G401 (cell line): ENCODE measurements at regions not wholly inside any gene's neighbourhood (a gene's known extent, or its start where the extent isn't known, plus 50 kb on each side); places are given as distances from the start of the nearest gene placed in this dataset.

ENCODE experiments used
- DNase-seq: peaks from one replicate; pipeline ENCODE4 v3.0.0-alpha.2; 2015; ENCODE audit warnings: low spot score
- in situ Hi-C: cut with HindIII; loops from 2 replicates; pipeline ENCODE4 v1.10.0; 2016; ENCODE audit warnings: low sequenced_read_pairs, mixed read lengths

- in situ Hi-C loops: no loop called here
- no peak for DNase-seq
These were observed 52.4 kb upstream of the WDR26 start for GRCh38 chr1:224486801-224487583.

DNA sequence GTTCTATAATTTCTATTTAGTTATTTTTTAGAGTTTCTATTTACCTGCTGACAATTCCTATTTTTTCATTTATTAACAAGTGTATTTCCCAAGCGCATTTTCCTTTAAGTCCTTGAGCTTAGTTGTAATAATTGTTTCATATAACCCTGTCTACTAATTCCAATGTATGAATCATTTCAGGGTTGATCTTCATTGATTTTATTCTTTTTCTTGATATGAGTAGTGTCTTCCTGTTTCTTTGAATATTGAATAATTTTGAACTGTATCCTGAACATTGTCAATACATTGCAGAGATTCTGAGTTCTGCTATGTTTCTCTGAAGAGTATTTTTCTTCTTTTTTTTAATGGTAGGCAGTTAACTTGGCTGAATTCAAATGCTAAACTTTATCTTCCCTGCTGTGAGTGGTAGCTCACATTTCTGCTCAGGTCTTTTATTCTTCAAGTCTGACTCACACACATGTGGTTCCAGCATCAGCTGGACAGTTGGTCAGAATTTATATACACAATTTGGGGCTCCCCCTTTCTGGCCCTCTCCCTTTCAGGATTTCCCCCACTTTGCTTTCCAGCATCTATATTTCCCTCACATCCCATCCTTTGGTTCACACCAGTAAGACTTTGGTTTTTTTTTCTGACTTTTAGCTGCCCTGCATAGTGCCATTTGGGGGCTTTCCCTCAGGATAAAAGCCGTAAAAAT, 54.4 kb upstream of the WDR26 start:
- DNase-seq: no peak
- in situ Hi-C loops: no loop called here

GRCh38 chr1:224489534-224490365, 55.2 kb upstream of the WDR26 start:
- no peak for DNase-seq
- in situ Hi-C loops: no loop called here

DNA sequence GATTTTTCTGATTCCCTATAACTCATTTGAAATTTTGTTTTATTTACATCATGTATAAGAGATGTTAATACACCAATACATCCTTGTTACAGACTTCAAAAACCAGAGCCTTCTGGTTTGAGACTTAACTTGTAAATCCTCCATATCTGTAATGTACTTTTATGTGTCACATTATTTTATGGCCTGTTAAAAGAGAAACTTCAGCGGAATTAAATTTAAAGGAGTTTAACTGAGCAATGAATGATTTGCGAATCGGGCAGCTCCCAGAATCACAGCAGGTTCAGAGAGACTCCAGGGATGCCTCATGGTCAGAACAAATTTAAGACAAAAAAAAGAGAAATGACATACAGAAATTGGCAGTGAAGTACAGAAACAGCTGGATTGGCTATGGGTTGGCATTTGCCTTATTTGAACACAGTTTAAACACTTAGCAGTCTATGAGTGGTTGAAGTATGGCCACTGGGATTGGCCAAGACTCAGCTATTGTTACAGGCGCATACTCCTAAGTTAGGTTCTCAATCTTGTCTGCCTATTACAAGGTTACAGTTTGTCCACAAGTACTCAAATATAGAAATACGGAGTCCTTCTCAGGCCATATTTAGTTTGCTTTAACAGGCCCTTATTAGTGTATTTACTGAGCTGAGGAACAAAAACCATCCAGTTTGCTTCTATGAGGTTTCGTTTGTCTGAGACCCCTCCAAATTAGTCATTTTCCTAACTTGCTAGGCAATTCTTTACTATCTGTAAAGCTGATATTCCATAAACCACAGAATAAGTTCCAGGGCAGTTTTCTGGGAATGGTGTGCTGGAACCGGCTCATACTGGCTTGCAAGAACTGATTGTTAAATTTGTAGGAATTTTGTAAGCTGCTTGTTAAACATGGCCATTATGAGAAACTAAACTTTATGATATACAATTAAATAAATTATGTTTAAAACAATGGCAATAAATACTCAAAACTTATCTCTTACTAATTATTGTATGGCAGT, 56.2 kb upstream of the WDR26 start:
- in situ Hi-C loops: no loop called here

DNA sequence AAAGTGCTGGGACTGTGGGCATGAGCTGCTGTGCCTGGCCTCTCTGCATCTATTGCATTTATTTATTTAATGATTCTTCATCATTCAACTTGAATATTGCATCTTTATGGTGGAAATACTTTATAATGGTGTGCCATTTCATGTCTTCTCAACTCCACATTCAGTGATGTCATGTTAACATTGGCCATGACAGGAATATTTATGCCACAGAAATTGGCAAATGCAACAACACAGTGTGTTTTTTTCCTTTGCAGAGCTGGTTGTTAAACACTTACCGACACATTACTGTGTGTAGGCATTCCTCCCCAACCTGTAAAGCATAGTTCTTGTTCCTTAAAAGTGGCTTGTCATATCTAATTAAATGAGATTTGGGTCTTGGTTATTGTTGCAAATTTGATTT, 57.4 kb upstream of the WDR26 start:
- DNase-seq: no peak
- in situ Hi-C loops: no loop called here

More for the DNA sequence above, 56.2 kb upstream of the WDR26 start:
- no peak for DNase-seq

- in situ Hi-C loops: no loop called here
- DNase-seq: no peak
These were observed 58.0 kb upstream of the WDR26 start for GRCh38 chr1:224492632-224493031.

GRCh38 chr1:224493269-224493668, 58.7 kb upstream of the WDR26 start:
- in situ Hi-C loops: no loop called here
- no peak for DNase-seq

- in situ Hi-C loops: no loop called here
These were observed 59.7 kb upstream of the WDR26 start for GRCh38 chr1:224494343-224494742.

GRCh38 chr1:224495866-224496265, 61.3 kb upstream of the WDR26 start:
- DNase-seq: no peak
- in situ Hi-C loops: no loop called here

More at GRCh38 chr1:224494343-224494742, 59.7 kb upstream of the WDR26 start:
- DNase-seq: no peak

- in situ Hi-C loops: no loop called here
These were observed 62.2 kb upstream of the WDR26 start for GRCh38 chr1:224496826-224497225.

DNA sequence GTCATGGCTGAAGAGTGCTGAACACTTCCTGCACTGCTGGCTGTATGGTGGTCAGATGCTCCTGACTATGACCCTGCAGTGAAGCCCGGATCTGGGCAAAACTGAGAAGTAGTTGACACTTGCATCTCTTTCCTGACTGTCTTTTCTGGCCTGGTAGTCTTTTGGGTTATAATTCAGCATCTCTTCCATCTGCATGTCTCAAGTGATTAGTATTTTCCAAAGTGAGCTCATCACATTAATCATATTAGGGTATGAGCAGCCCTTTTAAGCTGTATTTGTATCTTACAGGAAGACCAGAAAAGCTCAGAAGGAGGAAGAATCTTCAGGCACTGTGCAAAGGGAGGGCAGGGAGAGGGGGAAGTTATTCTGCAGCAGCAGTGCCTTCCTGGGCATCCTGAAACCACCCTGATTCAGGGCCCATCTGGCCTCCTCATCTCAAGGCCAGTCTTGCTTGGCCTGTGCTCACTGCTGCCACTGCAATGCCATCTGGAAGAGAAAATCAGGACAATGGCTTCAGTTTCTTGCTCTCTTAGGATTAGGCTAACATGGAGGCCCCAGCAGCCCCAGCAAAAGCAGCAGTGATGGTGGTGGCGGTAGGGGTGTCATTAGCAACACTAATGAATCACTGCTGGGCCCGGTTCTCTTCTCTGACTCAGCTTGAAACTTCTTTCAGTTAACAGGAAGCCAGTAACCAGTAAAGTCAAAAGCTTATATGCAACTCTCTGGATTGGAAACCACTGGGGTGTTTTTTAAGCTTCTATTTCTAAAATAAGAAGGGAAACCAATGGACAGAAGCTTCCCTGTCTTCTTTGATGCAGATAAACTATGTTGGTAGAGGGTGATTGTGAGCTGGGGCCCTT, 63.3 kb upstream of the WDR26 start:
- in situ Hi-C loops: no loop called here

More at GRCh38 chr1:224496826-224497225, 62.2 kb upstream of the WDR26 start:
- DNase-seq: no peak

GRCh38 chr1:224498574-224499170, 64.1 kb upstream of the WDR26 start:
- in situ Hi-C loops: no loop called here
- DNase-seq: no peak

More for the DNA sequence above, 63.3 kb upstream of the WDR26 start:
- peak; percentile 24 for DNase-seq

DNA sequence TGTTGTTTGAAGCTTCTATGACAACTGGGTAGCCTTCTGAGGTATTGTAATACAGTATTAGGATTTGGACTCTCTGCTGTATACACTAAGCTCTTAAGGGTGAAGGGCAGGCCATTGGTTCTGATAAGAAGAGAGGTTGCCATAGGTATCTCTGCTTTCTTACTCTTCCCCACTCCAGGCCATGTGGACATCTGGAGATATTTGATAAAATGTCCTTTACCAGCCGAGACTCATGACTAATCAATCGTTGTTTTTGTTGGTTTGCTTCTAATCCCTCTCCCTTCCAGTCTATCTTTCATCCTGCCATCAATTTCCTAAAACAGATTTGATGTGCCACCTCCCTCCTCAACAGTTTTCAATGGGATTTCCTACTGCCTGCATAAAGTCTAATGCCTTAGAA, 64.6 kb upstream of the WDR26 start:
- in situ Hi-C loops: no loop called here
- no peak for DNase-seq

DNA sequence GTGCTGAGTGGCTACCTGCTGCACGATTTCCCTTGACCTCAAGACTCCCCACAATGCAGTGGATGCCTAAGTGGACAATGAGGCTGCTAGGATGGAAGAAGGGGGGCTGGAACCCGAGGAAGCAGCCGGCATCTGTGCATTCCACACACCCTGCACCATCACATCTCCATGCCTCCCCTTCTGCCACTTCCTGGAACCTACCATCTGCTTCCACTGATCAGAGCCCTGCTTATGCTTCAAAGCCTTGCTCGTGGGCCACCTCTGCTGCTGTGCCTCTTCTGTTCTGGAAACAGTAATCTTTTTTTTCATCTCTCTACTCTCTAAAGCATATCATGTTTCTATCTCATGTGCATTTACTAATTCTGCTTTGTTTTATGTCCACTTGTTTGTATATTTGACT, 66.2 kb upstream of the WDR26 start:
- no peak for DNase-seq
- in situ Hi-C loops: loop anchor here (25.0 kb wide), 1 partner anchor 112 kb away; the partner anchor contains the start of gene CNIH3

DNA sequence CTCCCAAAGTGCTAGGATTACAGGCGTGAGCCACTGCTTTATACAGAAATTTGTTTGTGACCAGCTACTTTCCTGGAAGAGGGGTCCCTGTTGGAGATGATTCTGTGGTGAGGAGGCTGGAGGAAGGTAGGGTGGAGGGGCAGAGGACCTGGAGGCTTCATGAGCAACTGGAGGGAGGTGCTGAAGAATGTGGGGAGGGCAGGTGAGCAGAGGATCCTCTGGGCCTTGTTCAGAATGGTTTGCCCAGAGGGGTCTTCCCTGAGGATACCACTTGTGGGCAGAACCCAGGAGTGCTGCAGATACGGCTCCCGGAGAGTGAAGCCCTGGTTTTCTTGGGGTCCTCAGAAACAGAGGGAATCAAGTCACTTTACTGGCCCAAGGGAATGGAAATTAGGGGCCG, 67.2 kb upstream of the WDR26 start:
- in situ Hi-C loops: loop anchor here (25.0 kb wide), 1 partner anchor 110 kb away; the partner anchor contains the start of gene CNIH3

DNA sequence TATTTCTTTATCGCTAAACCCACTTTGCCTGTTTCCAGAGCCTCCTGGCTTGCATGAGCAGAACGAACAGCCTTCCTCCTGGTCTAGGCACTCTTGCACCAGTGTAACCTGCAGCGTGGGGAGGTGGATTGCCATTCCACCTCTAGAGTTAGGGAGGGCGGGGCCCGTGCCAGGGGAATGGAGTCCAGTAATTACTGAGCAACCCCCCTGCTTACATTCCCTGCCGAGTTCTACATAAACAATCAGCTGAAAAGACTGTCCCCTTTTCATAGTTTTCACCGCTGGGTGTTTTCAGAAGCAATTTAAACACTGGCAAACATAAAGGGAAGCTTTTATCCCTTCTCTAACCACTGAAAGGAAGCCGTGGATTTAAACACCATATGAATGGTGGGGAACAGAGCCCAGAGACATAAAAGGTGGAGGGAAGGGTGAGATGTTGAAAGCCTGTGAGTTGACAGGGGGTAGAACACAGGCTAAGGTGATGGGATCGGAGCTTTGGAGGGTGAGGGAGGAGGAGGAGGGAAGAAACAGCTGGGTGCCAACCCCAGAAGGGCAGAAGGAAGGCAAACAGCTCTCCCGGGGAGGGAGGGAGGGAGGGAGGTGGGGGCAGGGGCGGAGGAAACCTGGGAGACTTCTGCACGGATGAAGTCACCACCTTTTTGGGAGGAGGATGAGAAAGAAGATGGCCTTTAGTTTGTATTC, 68.0 kb upstream of the WDR26 start:
- peak; percentile 5 for DNase-seq
- in situ Hi-C loops: loop anchor here (25.0 kb wide), 1 partner anchor 110 kb away; the partner anchor contains the start of gene CNIH3

More for the DNA sequence above, 67.2 kb upstream of the WDR26 start:
- DNase-seq: no peak
